ENCODE measurements at regions not wholly inside any gene's neighbourhood (a gene's known extent, or its start where the extent isn't known, plus 50 kb on each side); places are given as distances from the start of the nearest gene placed in this dataset.

- TF ChIP-seq CTCF (IDR thresholded peaks at IDR 0.05) (no peak), EZH2 (IDR thresholded peaks at IDR 0.05; ENCODE audit: borderline replicate concordance, insufficient read depth, low read depth, low read length, poor library complexity, severe bottlenecking) (no peak)
Observed at GRCh38 chr1:224817382-224817781, 112.1 kb upstream of the DNAH14 start.

All from B cell (primary cell).